Fibroblast of lung (primary cell): ENCODE measurements at regions not wholly inside any gene's neighbourhood (a gene's known extent, or its start where the extent isn't known, plus 50 kb on each side); places are given as distances from the start of the nearest gene placed in this dataset.

ENCODE experiments used
- DNase-seq, 2 donors: peaks; one replicate each; pipeline versions ENCODE4 v3.0.0 to v3.0.0-alpha.2; 2010; ENCODE audit warnings: low read depth in 2 of 2
- H2AFZ ChIP-seq: 2 replicates; pipeline ENCODE4 v1.5.1; 2012; ENCODE audit warnings: low read length, control low read depth, inconsistent platforms
- H3K27ac ChIP-seq: 2 replicates; pipeline ENCODE4 v1.5.1; 2011; ENCODE audit warnings: low read length, control low read depth; ENCODE audit not compliant: insufficient read depth
- H3K27me3 ChIP-seq: 2 replicates; pipeline ENCODE4 v1.5.1; 2011; ENCODE audit warnings: mild to moderate bottlenecking, low read length; ENCODE audit not compliant: control insufficient read depth, insufficient read depth
- H3K36me3 ChIP-seq: 2 replicates; pipeline ENCODE4 v1.5.1; 2011; ENCODE audit warnings: low read length; ENCODE audit not compliant: control insufficient read depth, insufficient read depth
- H3K4me1 ChIP-seq: 2 replicates; pipeline ENCODE4 v1.5.1; 2011; ENCODE audit warnings: low read length; ENCODE audit not compliant: control insufficient read depth, insufficient read depth; ENCODE audit errors: extremely low read depth
- H3K4me2 ChIP-seq: 2 replicates; pipeline ENCODE4 v1.5.1; 2011; ENCODE audit warnings: low read length, control low read depth; ENCODE audit not compliant: insufficient read depth; ENCODE audit errors: extremely low read depth
- H3K4me3 ChIP-seq, 4 experiments: fragments of 200-600 bp in 1 of 4; sonication (generic) in 1 of 4; replicated peaks in 1 of 4; 2 replicates each; pipeline ENCODE4 v1.5.1; 2011 to 2016; ENCODE audit warnings: low read length in 4 of 4, low read depth in 3 of 4, mild to moderate bottlenecking in 3 of 4, control low read depth in 2 of 4, inconsistent platforms in 1 of 4, mixed read lengths in 1 of 4; ENCODE audit not compliant: insufficient read depth in 1 of 4; ENCODE audit errors: control extremely low read depth in 1 of 4
- H3K79me2 ChIP-seq: 2 replicates; pipeline ENCODE4 v1.5.1; 2012; ENCODE audit warnings: mild to moderate bottlenecking, low read length, inconsistent platforms; ENCODE audit not compliant: control insufficient read depth, insufficient read depth
- H3K9ac ChIP-seq: 2 replicates; pipeline ENCODE4 v1.5.1; 2011; ENCODE audit warnings: mild to moderate bottlenecking, low read length, control low read depth; ENCODE audit not compliant: insufficient read depth
- H3K9me3 ChIP-seq: 2 replicates; pipeline ENCODE4 v1.5.1; 2012; ENCODE audit warnings: low read depth, low read length; ENCODE audit not compliant: control insufficient read depth, insufficient read depth
- H4K20me1 ChIP-seq: 2 replicates; pipeline ENCODE4 v1.5.1; 2011; ENCODE audit warnings: low read length; ENCODE audit not compliant: control insufficient read depth, insufficient read depth; ENCODE audit errors: extremely low read depth
- EZH2 ChIP-seq: IDR thresholded peaks from 2 replicates; pipeline ENCODE4 v1.5.1; 2012; ENCODE audit warnings: low read length, control low read depth, mild to moderate bottlenecking; ENCODE audit errors: missing control alignments
- TF ChIP-seq, protein P1 (sequence below), 2 donors: IDR thresholded peaks in 1 of 2; conservative IDR thresholded peaks in 1 of 2; 1 replicate in 1 of 2; 2 replicates in 1 of 2; pipeline ENCODE4 v1.5.1; 2011 to 2012; ENCODE audit warnings: low read length in 2 of 2, control low read depth in 1 of 2, inconsistent platforms in 1 of 2, low read depth in 1 of 2, mild to moderate bottlenecking in 1 of 2

DNA sequence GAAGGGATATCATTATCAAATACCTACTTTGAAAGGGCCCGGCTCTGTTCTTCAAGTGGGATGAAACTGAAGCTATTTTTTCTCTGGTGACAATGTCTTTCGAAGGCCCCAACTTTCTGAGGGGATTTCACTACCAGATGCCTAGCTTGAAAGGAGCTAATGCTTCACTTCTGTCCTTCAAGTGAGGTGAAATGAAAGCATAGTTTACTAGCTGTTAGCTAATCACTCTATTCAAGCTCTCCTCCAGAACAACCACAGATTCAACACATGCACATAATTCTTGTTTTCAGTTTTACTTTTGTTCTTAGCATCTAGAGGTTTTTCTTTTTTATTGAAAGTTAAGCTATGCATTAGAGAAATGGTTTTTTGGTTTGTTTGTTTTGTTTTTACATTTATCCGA, 571.4 kb downstream of the NOVA1 start:
- Histone ChIP-seq H3K4me3 (no peak overlapping the region), H3K27me3 (no peaks in the 10 kb centered on the region), H2AFZ (no peak overlapping the region), H3K4me1 (no peaks in the 10 kb centered on the region), H3K36me3 (no peaks in the 10 kb centered on the region), H4K20me1 (no peaks in the 10 kb centered on the region), H3K9me3 (no peaks in the 10 kb centered on the region), H3K79me2 (no peaks in the 10 kb centered on the region), H3K27ac (no peak overlapping the region), H3K9ac (no peak overlapping the region), H3K4me2 (no peak overlapping the region)
- no peak for TF ChIP-seq EZH2
- TF ChIP-seq, protein P1, sequence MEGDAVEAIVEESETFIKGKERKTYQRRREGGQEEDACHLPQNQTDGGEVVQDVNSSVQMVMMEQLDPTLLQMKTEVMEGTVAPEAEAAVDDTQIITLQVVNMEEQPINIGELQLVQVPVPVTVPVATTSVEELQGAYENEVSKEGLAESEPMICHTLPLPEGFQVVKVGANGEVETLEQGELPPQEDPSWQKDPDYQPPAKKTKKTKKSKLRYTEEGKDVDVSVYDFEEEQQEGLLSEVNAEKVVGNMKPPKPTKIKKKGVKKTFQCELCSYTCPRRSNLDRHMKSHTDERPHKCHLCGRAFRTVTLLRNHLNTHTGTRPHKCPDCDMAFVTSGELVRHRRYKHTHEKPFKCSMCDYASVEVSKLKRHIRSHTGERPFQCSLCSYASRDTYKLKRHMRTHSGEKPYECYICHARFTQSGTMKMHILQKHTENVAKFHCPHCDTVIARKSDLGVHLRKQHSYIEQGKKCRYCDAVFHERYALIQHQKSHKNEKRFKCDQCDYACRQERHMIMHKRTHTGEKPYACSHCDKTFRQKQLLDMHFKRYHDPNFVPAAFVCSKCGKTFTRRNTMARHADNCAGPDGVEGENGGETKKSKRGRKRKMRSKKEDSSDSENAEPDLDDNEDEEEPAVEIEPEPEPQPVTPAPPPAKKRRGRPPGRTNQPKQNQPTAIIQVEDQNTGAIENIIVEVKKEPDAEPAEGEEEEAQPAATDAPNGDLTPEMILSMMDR (conservative IDR thresholded peaks at IDR 0.05 in 1 of 2, IDR thresholded peaks at IDR 0.05 in 1 of 2; ENCODE audit: low read depth in 1 of 2, low read length in 2 of 2), result no peak
- no peak for DNase-seq

DNA sequence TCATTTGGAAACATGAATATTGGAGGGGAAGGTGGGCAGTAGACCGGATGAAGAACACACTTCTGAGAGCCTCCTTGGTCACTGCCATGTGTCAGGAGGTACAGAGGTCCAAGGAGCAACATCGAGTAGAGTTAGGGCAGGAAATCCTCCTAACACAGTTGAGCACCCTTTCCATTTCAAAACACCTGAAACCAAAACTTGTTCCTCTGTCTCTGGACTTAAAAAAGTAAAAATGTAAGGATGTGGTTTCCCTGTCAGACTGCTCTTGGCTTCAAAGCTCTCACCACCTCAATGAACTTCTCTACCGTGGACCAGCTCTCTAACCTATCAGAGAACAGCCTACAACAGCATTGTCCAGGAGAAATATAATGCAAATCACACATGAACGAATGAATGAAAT, 573.9 kb downstream of the NOVA1 start:
- H3K36me3 ChIP-seq, result no peaks in the 10 kb centered on the region
- no peaks in the 10 kb centered on the region for H3K79me2 ChIP-seq
- no peak overlapping the region for H3K4me3 ChIP-seq
- H3K9me3 ChIP-seq, result no peaks in the 10 kb centered on the region
- H3K27me3 ChIP-seq, result no peaks in the 10 kb centered on the region
- H2AFZ ChIP-seq, result no peak overlapping the region
- no peaks in the 10 kb centered on the region for H3K4me1 ChIP-seq
- no peak overlapping the region for H3K27ac ChIP-seq
- no peaks in the 10 kb centered on the region for H4K20me1 ChIP-seq
- H3K4me2 ChIP-seq, result no peak overlapping the region
- no peak overlapping the region for H3K9ac ChIP-seq
- no peak for DNase-seq
- TF ChIP-seq EZH2, result no peak
- TF ChIP-seq, protein P1 (conservative IDR thresholded peaks at IDR 0.05 in 1 of 2, IDR thresholded peaks at IDR 0.05 in 1 of 2; ENCODE audit: low read depth in 1 of 2, low read length in 2 of 2), result no peak

DNA sequence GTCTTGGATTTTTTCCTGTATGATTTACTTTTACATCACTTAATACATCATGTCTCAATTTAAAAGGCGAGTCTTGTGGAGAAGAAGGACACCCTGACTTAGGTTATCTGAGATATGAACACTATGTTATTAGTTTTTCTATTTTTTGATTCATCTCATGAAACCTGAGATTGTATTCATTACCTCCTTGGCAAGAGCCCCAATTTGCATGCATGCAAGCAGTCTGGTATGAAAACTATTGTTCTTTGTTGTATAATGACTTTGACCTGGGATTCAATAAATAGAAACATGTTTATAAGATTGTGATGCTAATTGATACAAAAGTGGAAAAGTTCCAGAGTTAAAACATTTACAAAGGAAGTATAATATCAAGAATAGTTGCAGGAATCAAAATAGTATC, 576.1 kb downstream of the NOVA1 start:
- Histone ChIP-seq H3K9ac (no peak overlapping the region), H3K4me3 (no peak overlapping the region), H3K27me3 (no peaks in the 10 kb centered on the region), H3K27ac (no peak overlapping the region), H3K9me3 (no peaks in the 10 kb centered on the region), H3K4me2 (no peak overlapping the region), H2AFZ (no peak overlapping the region), H3K79me2 (no peaks in the 10 kb centered on the region), H3K36me3 (no peaks in the 10 kb centered on the region), H3K4me1 (no peaks in the 10 kb centered on the region), H4K20me1 (no peaks in the 10 kb centered on the region)
- TF ChIP-seq, protein P1 (conservative IDR thresholded peaks at IDR 0.05 in 1 of 2, IDR thresholded peaks at IDR 0.05 in 1 of 2; ENCODE audit: low read depth in 1 of 2, low read length in 2 of 2), result no peak
- TF ChIP-seq EZH2, result no peak
- DNase-seq, result no peak
